ENCODE measurements at regions not wholly inside any gene's neighbourhood (a gene's known extent, or its start where the extent isn't known, plus 50 kb on each side); places are given as distances from the start of the nearest gene placed in this dataset.
A peak's percentile ranks its signal among the peaks of the same experiment; 100 is the strongest.

DNA sequence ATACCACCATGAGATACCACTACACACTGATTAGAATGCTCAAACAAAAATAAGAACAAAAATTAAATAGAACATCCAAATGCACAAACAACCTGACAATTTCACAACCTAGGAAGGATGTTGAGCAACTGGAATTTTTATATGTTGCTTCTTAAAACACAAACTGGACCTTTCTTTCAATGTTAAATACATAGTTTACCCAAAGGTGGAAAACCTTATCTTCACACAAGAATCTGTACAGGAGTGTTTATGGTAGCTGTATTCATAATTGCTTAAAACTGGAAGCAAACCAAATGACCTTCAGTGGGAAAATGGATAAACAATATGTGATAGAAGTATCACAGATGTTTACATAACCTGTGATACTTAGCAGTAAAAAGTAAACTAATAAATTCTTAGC, 573.8 kb downstream of the MAGEB5 start:
- H2AFZ ChIP-seq (ENCODE audit: control insufficient read depth, low read depth, low read length): no peak overlapping the region
- H3K4me2 ChIP-seq (ENCODE audit: control insufficient read depth, insufficient read depth): no peak overlapping the region
- ChIA-PET POLR2A (no interaction called here), RAD21 (ENCODE audit: unreplicated experiment) (no interaction called here), CTCF (interaction anchor here (1.5 kb wide), 1 partner anchor 59 kb away, joined by 3 read pairs; no protein-coding TSS in a partner anchor), SMC1A (ENCODE audit: uncharacterized antibody, unreplicated experiment) (no interaction called here)
- ATAC-seq: no peak
- DNase-seq (ENCODE audit: low read depth, low spot score): no peak
- no peaks in the 10 kb centered on the region for H3K4me1 ChIP-seq (ENCODE audit: control insufficient read depth, insufficient read depth, low read length)
- no peaks in the 10 kb centered on the region for H3K9me3 ChIP-seq (replicated peaks; ENCODE audit: control insufficient read depth, insufficient read depth, low read length)
- in situ Hi-C loops (cut with MboI) (loop anchor here (5.0 kb wide), 1 partner anchor 393 kb away; no protein-coding TSS in a partner anchor), intact Hi-C loops (cut with micrococcal nuclease; ENCODE audit: unreplicated experiment) (loop anchor here (5.0 kb wide), 1 partner anchor 608 kb away; no protein-coding TSS in a partner anchor)
- no peaks in the 10 kb centered on the region for H4K20me1 ChIP-seq (ENCODE audit: control insufficient read depth, insufficient read depth)
- H3K79me2 ChIP-seq (ENCODE audit: control insufficient read depth, insufficient read depth, low read length): no peaks in the 10 kb centered on the region
- no peaks in the 10 kb centered on the region for H3K27me3 ChIP-seq (replicated peaks in 1 of 2; ENCODE audit: control insufficient read depth in 2 of 2, insufficient read depth in 2 of 2, low read length in 1 of 2)
- no peak overlapping the region for H3K4me3 ChIP-seq
- no TSS peak for BruUV-seq (replicated peaks)
- TF ChIP-seq FOXM1 (IDR thresholded peaks at IDR 0.05; ENCODE audit: low read depth, low read length) (no peak), POLR2A (IDR thresholded peaks at IDR 0.05; ENCODE audit: low read depth, low read length) (no peak), NR2F1 (conservative IDR thresholded peaks at IDR 0.05) (no peak), MYB (IDR thresholded peaks at IDR 0.05; ENCODE audit: borderline replicate concordance, low read depth, low read length) (no peak), HCFC1 (IDR thresholded peaks at IDR 0.05; ENCODE audit: low read length) (no peak), ESRRA (IDR thresholded peaks at IDR 0.05; ENCODE audit: low read length) (no peak), BMI1 (IDR thresholded peaks at IDR 0.05; ENCODE audit: borderline replicate concordance) (no peak), JUND (IDR thresholded peaks at IDR 0.05; ENCODE audit: low read depth, low read length) (no peak)
- H3K27ac ChIP-seq (ENCODE audit: control insufficient read depth, insufficient read depth): no peak overlapping the region
- H3K36me3 ChIP-seq (ENCODE audit: control insufficient read depth in 2 of 2, insufficient read depth in 2 of 2, low read length in 1 of 2): no peaks in the 10 kb centered on the region
- FAIRE-seq: no peak
- no peak overlapping the region for H3K9ac ChIP-seq (ENCODE audit: control insufficient read depth, insufficient read depth, low read length)

DNA sequence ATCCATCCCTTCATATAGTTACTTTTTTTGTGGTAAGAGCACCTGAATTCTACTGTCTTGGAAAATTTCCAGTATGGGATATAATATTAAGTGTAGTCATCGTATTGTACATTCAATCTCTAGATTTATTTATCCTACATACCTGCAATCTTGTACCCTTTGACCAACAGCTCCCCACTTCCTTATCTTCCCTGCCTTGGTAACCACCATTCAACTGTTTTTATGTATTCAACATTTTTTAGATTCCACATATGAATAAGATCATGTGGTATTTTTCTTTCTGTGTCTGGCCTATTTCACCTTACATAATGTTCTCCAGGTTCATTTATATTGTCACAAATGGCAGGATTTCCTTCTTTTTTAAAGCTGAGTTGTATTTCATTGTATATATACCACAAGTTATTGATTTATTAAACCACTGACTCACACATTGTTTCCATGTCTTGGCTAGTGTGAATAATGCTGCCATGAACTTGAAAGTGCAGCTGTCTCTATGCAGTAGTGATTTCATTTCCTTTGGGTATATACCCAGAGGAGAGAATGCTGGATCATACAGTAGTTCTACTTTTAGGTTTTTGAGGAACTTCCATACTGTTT, 572.5 kb downstream of the MAGEB5 start:
- Histone ChIP-seq H3K79me2 (ENCODE audit: control insufficient read depth, insufficient read depth, low read length) (no peaks in the 10 kb centered on the region), H3K4me1 (ENCODE audit: control insufficient read depth, insufficient read depth, low read length) (no peaks in the 10 kb centered on the region), H3K27me3 (replicated peaks in 1 of 2; ENCODE audit: control insufficient read depth in 2 of 2, insufficient read depth in 2 of 2, low read length in 1 of 2) (no peaks in the 10 kb centered on the region), H3K4me3 (no peak overlapping the region), H3K36me3 (ENCODE audit: control insufficient read depth in 2 of 2, insufficient read depth in 2 of 2, low read length in 1 of 2) (no peaks in the 10 kb centered on the region), H2AFZ (ENCODE audit: control insufficient read depth, low read depth, low read length) (no peak overlapping the region), H3K4me2 (ENCODE audit: control insufficient read depth, insufficient read depth) (no peak overlapping the region), H4K20me1 (ENCODE audit: control insufficient read depth, insufficient read depth) (no peaks in the 10 kb centered on the region), H3K9ac (ENCODE audit: control insufficient read depth, insufficient read depth, low read length) (no peak overlapping the region), H3K27ac (ENCODE audit: control insufficient read depth, insufficient read depth) (no peak overlapping the region), H3K9me3 (replicated peaks; ENCODE audit: control insufficient read depth, insufficient read depth, low read length) (no peaks in the 10 kb centered on the region)
- 0% methylated on average over 1 of the region's 1 CpG for WGBS (ENCODE audit: insufficient coverage, insufficient replicate concordance, low lambda C conversion rate, missing lambda C conversion rate)
- ChIA-PET RAD21 (ENCODE audit: unreplicated experiment) (no interaction called here), POLR2A (no interaction called here), SMC1A (ENCODE audit: uncharacterized antibody, unreplicated experiment) (no interaction called here), CTCF (interaction anchor here (1.5 to 1.8 kb wide), 2 partner anchors 60 to 398 kb away, joined by 3 to 5 read pairs; no protein-coding TSS in a partner anchor)
- peak; percentile 68 for ATAC-seq
- BruUV-seq (replicated peaks): no TSS peak
- no peak for DNase-seq (ENCODE audit: low read depth, low spot score)
- intact Hi-C loops (cut with micrococcal nuclease; ENCODE audit: unreplicated experiment): loop anchor here (5.0 kb wide), 1 partner anchor 609 kb away; no protein-coding TSS in a partner anchor
- no peak for FAIRE-seq
- in situ Hi-C loops (cut with MboI): no loop called here
- no peak for TF ChIP-seq EZH2 (IDR thresholded peaks at IDR 0.05; ENCODE audit: borderline replicate concordance, control insufficient read depth, low read depth, low read length)
- TF ChIP-seq ATF7 (IDR thresholded peaks at IDR 0.05; ENCODE audit: low read depth): no peak
- TF ChIP-seq, protein P1, sequence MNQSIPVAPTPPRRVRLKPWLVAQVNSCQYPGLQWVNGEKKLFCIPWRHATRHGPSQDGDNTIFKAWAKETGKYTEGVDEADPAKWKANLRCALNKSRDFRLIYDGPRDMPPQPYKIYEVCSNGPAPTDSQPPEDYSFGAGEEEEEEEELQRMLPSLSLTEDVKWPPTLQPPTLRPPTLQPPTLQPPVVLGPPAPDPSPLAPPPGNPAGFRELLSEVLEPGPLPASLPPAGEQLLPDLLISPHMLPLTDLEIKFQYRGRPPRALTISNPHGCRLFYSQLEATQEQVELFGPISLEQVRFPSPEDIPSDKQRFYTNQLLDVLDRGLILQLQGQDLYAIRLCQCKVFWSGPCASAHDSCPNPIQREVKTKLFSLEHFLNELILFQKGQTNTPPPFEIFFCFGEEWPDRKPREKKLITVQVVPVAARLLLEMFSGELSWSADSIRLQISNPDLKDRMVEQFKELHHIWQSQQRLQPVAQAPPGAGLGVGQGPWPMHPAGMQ (IDR thresholded peaks at IDR 0.05; ENCODE audit: borderline replicate concordance): no peak
- TF ChIP-seq NFYA (IDR thresholded peaks at IDR 0.05; ENCODE audit: borderline replicate concordance, low read depth, low read length): no peak
- no peak for TF ChIP-seq ZNF274 (IDR thresholded peaks at IDR 0.05; ENCODE audit: insufficient read depth, insufficient read length)
- no peak for TF ChIP-seq NFYB (IDR thresholded peaks at IDR 0.05; ENCODE audit: insufficient read depth, low read depth, low read length)
- no peak for TF ChIP-seq POLR2AphosphoS5 (IDR thresholded peaks at IDR 0.05; ENCODE audit: low read length)
- TF ChIP-seq SUPT20H (IDR thresholded peaks at IDR 0.05; ENCODE audit: borderline replicate concordance, control insufficient read depth, low read depth, low read length): no peak
- TF ChIP-seq YBX1 (IDR thresholded peaks at IDR 0.05): no peak
- TF ChIP-seq, protein P2, sequence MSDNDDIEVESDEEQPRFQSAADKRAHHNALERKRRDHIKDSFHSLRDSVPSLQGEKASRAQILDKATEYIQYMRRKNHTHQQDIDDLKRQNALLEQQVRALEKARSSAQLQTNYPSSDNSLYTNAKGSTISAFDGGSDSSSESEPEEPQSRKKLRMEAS (IDR thresholded peaks at IDR 0.05; ENCODE audit: low read depth, low read length): no peak
- no peak for TF ChIP-seq SMAD1 (IDR thresholded peaks at IDR 0.05; ENCODE audit: low read depth, partially characterized antibody)
- no peak for TF ChIP-seq SPI1 (IDR thresholded peaks at IDR 0.05; ENCODE audit: borderline replicate concordance, insufficient read depth, low read depth, low read length)

All from GM12878 (cell line).